Naive B cell (primary cell): ENCODE measurements at regions not wholly inside any gene's neighbourhood (a gene's known extent, or its start where the extent isn't known, plus 50 kb on each side); places are given as distances from the start of the nearest gene placed in this dataset.

Source experiments
- ATAC-seq, 2 donors: fragments of 150-1000 bp; cut with Tn5 transposase; 2 replicates each; pipeline ENCODE4 v1.10.0; 2021; ENCODE audit warnings: low read depth in 2 of 2, mild to moderate bottlenecking in 2 of 2, moderate library complexity in 2 of 2
- DNase-seq: peaks from one replicate; pipeline ENCODE4 v3.0.0; 2022
- H3K27ac Mint-ChIP-seq, 6 donors: one replicate each; pipeline ENCODE4 v1.8.0; 2020 to 2022; ENCODE audit warnings: mild to moderate bottlenecking in 6 of 6, mixed read lengths in 6 of 6, moderate library complexity in 5 of 6, inconsistent platforms in 2 of 6
- H3K27me3 Mint-ChIP-seq, 3 donors: one replicate each; pipeline ENCODE4 v1.8.0; 2021 to 2022; ENCODE audit warnings: mixed read lengths in 3 of 3, mild to moderate bottlenecking in 1 of 3
- H3K36me3 Mint-ChIP-seq, 2 donors: one replicate each; pipeline ENCODE4 v1.8.0; 2020 to 2022; ENCODE audit warnings: mixed read lengths in 2 of 2, inconsistent platforms in 1 of 2, mild to moderate bottlenecking in 1 of 2
- H3K4me1 Mint-ChIP-seq, 3 donors: one replicate each; pipeline ENCODE4 v1.8.0; 2020 to 2022; ENCODE audit warnings: mixed read lengths in 3 of 3, inconsistent platforms in 1 of 3, mild to moderate bottlenecking in 1 of 3, moderate library complexity in 1 of 3
- H3K4me3 Mint-ChIP-seq, 8 donors: one replicate each; pipeline ENCODE4 v1.8.0; 2020 to 2022; ENCODE audit warnings: mild to moderate bottlenecking in 8 of 8, mixed read lengths in 8 of 8, moderate library complexity in 8 of 8, inconsistent platforms in 2 of 8
- H3K9me3 Mint-ChIP-seq, 7 donors: one replicate each; pipeline ENCODE4 v1.8.0; 2020 to 2022; ENCODE audit warnings: mixed read lengths in 7 of 7, mild to moderate bottlenecking in 5 of 7, inconsistent platforms in 2 of 7, moderate library complexity in 1 of 7

DNA sequence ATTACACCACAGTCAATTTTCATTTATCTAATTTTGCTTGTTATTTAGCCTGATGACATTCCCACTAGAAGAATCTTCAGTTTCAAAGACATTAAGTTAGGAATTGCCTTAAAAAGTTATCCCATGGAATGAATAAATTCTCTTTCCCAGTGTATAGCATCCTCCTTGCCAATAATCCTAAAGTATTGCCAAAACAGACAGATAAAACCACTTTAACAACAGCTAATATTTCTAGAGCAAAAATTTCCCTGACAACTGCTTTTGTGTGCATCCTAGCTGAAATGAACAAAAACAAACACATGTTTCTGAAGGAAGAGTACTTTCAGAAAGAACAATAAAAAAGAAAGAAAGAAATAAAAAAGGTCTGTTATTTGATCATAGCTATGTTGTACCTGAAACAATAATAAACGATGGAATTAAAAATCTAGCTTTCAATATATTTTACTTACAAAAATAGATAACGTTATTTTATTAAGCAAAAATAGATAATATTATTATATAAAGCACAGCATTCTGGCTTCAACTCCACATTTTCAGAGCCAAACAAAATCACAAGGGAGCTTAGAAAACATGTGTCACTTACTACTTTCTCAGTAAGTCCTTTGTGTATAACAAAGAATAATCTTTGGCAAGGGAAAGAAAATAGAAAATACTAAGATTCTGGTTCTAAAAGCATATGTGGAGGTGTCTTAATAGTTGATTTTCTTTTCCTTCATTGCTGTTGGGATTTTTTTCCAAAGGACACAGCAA lies 939.0 kb upstream of the CRIM1 start:
- no peaks in the 10 kb centered on the region for H3K36me3 Mint-ChIP-seq
- no peak overlapping the region for H3K4me3 Mint-ChIP-seq
- no peaks in the 10 kb centered on the region for H3K27me3 Mint-ChIP-seq
- no peaks in the 10 kb centered on the region for H3K4me1 Mint-ChIP-seq
- ATAC-seq (no peak), DNase-seq (no peak)
- H3K27ac Mint-ChIP-seq: no peak overlapping the region
- peaks cover 0 to 6% (median 0%) of the 10 kb centered on the region in 7 donors for H3K9me3 Mint-ChIP-seq

DNA sequence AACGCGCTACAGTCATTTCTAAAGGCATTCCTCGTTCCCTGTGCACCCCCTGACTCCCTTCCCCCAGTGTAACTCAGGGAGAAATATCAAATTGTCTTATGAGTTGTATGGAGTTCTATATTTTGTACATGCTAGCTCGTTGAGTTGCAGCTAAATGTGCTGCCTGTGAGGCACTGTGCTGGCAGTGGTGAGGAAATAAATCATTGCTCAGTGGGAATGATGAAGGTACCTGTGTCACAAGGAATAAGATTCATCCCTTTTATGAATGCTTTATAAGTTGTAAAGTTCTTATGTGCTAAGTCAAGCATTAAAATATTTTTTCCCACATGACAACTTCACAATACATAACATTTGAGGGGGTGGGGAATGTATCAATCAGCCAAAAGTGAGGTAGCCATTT lies 939.6 kb upstream of the CRIM1 start:
- H3K4me3 Mint-ChIP-seq: no peak overlapping the region
- H3K4me1 Mint-ChIP-seq: no peaks in the 10 kb centered on the region
- H3K27me3 Mint-ChIP-seq: no peaks in the 10 kb centered on the region
- ATAC-seq (no peak), DNase-seq (no peak)
- no peak overlapping the region for H3K27ac Mint-ChIP-seq
- peaks cover 0 to 5% (median 0%) of the 10 kb centered on the region in 7 donors for H3K9me3 Mint-ChIP-seq
- no peaks in the 10 kb centered on the region for H3K36me3 Mint-ChIP-seq

DNA sequence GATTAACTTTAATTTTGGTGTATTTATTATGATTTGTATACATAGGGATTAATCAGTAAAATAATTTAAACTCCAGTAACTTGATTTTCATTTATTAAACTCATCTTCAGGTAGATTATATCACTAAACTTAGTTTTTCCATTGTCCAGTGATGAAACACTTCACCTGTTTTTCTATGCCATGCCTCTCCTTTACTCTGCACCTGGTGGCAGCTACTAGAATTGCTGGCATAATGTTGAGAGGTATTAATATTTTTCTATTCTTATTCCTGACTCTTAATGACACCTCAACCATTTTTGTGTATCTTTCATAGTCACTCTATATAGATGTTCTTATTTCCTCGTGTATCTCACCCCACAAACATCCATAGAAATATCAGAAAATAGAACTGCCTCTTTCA lies 940.3 kb upstream of the CRIM1 start:
- Mint-ChIP-seq H3K27ac (no peak overlapping the region), H3K36me3 (no peaks in the 10 kb centered on the region), H3K9me3 (peaks cover 0 to 3% (median 0%) of the 10 kb centered on the region in 7 donors), H3K27me3 (no peaks in the 10 kb centered on the region), H3K4me3 (no peak overlapping the region), H3K4me1 (no peaks in the 10 kb centered on the region)
- no peak for DNase-seq
- no peak for ATAC-seq

DNA sequence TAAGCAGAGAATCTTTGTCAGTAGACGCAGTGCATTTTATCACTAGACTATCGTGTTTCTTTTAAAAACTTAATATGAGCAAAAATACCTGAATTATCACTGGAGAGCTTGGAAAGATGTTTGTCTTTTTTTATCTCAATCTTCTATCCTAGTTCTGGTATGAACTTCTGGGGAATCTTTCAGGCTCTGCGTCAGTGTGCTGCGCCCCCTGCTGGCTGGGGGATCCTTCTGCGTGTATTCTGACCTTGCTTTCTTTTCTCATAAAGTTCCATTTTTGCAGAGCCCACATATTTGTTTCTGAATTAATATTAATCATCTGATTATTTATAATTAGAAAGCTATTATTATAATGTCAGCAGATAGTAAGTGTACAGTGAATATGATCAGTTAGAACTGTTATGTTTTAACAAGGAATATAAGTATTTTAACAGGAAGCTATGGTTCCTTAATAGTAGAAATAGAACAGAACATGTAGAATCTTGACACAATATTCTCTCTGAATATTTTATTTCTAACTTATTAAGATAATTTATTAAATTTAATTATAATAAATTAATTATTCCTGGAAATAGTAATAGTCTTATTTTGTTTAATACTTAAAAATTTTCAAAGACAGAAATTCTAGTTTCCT lies 945.0 kb upstream of the CRIM1 start:
- no peak overlapping the region for H3K4me3 Mint-ChIP-seq

DNA sequence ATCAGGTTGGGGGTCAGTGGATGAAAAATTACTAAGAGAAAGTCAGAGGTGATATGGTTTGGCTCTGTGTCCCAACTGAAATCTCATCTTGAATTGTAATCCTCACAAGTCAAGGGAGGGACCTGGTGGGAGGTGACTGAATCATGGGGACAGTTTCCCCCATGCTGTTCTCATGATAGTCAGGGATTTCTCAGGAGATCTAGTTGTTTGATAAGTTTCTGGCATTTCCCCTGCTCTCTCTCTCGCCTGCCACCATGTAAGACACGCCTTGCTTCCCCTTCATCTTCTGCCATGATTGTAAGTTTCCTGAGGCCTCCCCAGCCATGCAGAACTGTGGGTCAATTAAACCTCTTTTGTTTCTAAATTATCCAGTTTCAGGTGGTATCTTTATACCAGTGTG lies 945.8 kb upstream of the CRIM1 start:
- H3K4me3 Mint-ChIP-seq: no peak overlapping the region
- H3K27me3 Mint-ChIP-seq: no peaks in the 10 kb centered on the region
- ATAC-seq (no peak), DNase-seq (no peak)
- H3K36me3 Mint-ChIP-seq: no peaks in the 10 kb centered on the region
- H3K4me1 Mint-ChIP-seq: no peaks in the 10 kb centered on the region
- H3K9me3 Mint-ChIP-seq: no peaks in the 10 kb centered on the region
- H3K27ac Mint-ChIP-seq: no peak overlapping the region

More for the DNA sequence above, 945.0 kb upstream of the CRIM1 start:
- Mint-ChIP-seq H3K9me3 (no peaks in the 10 kb centered on the region), H3K36me3 (no peaks in the 10 kb centered on the region), H3K27me3 (no peaks in the 10 kb centered on the region), H3K4me1 (no peaks in the 10 kb centered on the region), H3K27ac (no peak overlapping the region)
- ATAC-seq (no peak), DNase-seq (no peak)

DNA sequence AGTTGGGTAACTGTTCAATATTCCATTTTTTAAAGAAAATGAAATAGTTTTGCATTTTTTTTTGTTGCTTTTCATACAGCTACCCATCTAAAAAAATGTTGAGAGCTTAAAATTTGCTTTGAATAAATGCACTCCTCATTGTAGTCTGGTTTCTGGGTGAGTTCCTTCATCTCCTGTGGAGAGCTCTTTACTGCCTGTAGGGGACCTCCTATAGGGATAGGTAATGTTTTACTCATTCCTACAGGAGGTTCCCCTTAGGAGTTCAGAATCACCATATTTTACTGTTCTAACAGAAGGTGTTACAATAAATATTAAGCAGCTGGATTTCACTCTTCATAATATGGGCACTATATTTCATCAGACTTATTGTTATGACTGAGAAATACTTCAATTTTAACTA lies 947.3 kb upstream of the CRIM1 start:
- Mint-ChIP-seq H3K27ac (no peak overlapping the region), H3K9me3 (no peaks in the 10 kb centered on the region), H3K36me3 (no peaks in the 10 kb centered on the region), H3K4me1 (no peaks in the 10 kb centered on the region), H3K27me3 (no peaks in the 10 kb centered on the region), H3K4me3 (no peak overlapping the region)
- no peak for DNase-seq
- ATAC-seq: no peak

DNA sequence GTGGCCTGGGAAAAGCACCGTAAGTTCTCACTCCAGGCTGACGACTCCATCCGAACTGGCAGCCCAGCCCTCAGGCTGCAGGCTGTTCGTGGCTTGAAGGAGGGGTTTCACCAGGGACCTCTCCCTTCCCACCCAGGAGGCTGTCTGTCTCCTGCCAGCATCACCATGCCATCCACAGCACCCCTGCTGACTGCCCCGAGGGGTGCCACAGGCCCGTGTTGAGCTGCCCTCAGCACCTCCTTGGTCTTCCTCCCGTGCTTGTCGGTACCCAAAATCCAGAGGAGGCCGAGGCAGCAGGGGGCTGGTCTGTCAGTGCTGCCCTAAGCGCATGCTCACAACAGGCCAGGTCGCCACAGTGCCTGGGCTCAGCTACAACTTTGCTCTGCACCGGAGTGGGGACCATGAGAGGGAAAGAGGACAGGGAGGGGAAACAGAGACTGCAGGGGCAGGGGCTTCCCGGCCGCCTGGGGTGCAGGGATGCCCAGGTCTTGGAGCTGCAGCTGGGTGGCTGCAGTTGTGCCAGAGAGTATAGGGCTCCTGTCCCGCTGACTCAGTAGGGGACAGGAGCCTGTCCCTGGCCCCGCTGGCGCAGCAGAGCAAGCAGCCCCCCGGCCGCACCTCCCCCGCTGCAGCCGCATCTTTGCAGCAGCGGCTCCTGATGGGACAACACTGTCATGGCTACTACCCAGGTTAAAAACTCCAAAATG lies 963.7 kb upstream of the CRIM1 start:
- Mint-ChIP-seq H3K36me3 (peaks cover 0 to 3% of the 10 kb centered on the region in 2 donors), H3K9me3 (peaks cover 0 to 7% (median 0%) of the 10 kb centered on the region in 7 donors), H3K27me3 (no peaks in the 10 kb centered on the region), H3K27ac (no peak overlapping the region), H3K4me1 (no peaks in the 10 kb centered on the region), H3K4me3 (no peak overlapping the region)
- DNase-seq (no peak), ATAC-seq (no peak)

DNA sequence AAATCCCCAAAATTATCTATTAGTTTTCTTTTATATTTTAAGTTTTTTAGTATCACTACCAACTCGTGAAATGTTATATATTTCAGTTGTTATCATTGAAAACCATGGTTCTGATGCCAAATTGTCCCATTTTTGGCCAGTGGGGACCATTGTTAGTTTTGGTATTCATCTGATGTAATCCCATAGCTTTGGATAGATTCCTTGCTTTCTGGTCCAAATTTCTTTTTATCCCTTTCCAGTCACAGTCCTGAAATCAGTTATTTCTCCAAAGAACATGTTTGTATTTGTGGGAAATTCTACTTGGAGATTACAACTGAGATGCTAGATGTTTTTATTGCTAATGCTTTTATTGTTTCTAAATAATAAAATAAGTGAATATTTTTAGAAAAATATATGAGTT lies 976.8 kb upstream of the CRIM1 start:
- ATAC-seq (no peak), DNase-seq (no peak)
- no peaks in the 10 kb centered on the region for H3K27me3 Mint-ChIP-seq
- no peak overlapping the region for H3K27ac Mint-ChIP-seq
- no peaks in the 10 kb centered on the region for H3K4me1 Mint-ChIP-seq
- H3K4me3 Mint-ChIP-seq: no peak overlapping the region
- H3K36me3 Mint-ChIP-seq: no peaks in the 10 kb centered on the region
- no peaks in the 10 kb centered on the region for H3K9me3 Mint-ChIP-seq

DNA sequence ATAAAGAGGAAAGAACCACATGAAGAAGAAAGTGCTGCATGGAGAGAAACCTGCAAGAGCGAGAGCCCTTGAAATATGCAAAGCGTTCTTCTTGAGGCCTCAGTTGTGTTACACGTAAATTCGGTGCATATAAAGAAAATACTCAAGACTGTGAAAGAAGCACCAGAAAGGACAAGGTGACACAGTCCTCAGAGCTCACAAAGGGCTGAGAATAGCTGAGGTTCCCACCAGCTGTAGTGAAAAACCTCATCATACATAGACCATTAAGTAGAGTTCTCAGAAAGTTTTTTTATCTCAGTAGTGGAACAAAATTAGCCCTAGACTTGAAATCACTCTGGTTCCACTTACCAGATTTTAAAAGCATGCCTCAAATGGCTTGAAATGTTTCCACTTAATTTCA lies 980.7 kb upstream of the CRIM1 start:
- Mint-ChIP-seq H3K27ac (no peak overlapping the region), H3K9me3 (peaks cover 0 to 4% (median 0%) of the 10 kb centered on the region in 7 donors), H3K27me3 (no peaks in the 10 kb centered on the region), H3K36me3 (no peaks in the 10 kb centered on the region), H3K4me1 (no peaks in the 10 kb centered on the region), H3K4me3 (no peak overlapping the region)
- ATAC-seq: no peak
- DNase-seq: no peak

DNA sequence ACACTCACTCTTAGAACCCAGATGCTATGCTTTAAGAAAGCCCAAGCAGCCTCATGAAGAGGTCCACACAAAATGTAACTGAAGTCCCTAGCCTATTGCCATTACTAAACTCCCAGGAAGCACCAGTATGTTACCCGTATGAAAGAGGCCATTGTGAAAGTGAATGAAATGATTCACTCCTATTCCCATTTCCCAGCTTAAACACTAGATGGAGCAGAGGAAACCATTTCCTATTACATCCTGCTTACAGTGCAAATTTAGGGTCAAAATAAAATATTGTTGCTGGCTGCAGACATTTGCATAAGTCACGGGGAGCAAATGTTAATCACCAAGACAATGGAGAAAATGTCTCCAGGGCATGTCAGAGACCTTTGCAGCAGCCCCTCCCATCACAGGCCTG lies 989.7 kb upstream of the CRIM1 start:
- Mint-ChIP-seq H3K27ac (no peak overlapping the region), H3K27me3 (no peaks in the 10 kb centered on the region), H3K9me3 (peaks cover 0 to 4% (median 0%) of the 10 kb centered on the region in 7 donors), H3K36me3 (no peaks in the 10 kb centered on the region), H3K4me1 (no peaks in the 10 kb centered on the region), H3K4me3 (peak overlapping the region in 1 of 8 donors; percentile 36)
- ATAC-seq: no peak
- no peak for DNase-seq

DNA sequence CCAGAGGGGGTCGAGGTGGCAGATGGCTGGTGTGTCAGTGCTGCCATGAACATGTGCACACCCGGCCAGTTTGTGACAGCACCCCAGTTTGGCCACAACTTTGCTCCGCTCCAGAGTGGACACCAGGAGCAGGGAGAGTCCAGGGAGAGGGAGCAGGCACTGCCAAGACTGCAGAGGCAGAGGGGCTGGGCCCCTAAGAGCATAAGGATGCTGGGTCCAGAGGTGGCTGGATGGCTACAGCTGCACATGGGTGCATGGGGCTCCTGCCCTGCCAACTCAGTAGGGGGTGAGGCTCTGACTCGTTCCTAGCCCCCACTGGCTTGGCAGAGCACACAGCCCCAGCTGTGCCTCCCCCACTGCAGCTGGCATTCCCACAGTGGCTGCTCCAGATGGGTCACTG lies 999.2 kb upstream of the CRIM1 start:
- no peaks in the 10 kb centered on the region for H3K4me1 Mint-ChIP-seq
- ATAC-seq: no peak
- H3K9me3 Mint-ChIP-seq: peaks cover 0 to 11% (median 6%) of the 10 kb centered on the region in 7 donors

DNA sequence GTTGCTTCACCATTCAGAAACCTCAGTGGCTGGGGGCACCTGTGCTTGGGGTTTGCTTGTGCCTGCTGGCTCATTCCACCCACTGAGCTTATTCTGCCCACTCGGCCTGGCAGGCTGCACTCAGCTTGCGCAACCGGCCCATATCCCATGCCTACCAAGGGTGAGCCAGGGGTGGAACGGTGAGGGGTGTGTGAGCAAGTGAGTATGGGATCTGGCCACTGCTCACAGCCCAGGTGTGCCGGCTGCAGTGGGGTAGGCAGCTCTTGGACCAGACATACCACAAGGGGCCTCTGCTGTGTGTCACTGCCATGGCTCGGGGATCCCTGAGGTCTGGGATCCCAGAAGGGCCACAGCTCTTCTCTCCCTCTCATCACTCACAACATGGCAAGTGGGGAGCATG lies 1000.5 kb upstream of the CRIM1 start:
- peaks cover 0 to 9% (median 6%) of the 10 kb centered on the region in 7 donors for H3K9me3 Mint-ChIP-seq
- H3K27ac Mint-ChIP-seq: peak overlapping the region in 1 of 6 donors; percentile 63
- ATAC-seq (no peak), DNase-seq (no peak)
- H3K36me3 Mint-ChIP-seq: no peaks in the 10 kb centered on the region
- no peaks in the 10 kb centered on the region for H3K4me1 Mint-ChIP-seq
- H3K4me3 Mint-ChIP-seq: no peak overlapping the region
- H3K27me3 Mint-ChIP-seq: no peaks in the 10 kb centered on the region

More for the DNA sequence above, 999.2 kb upstream of the CRIM1 start:
- Mint-ChIP-seq H3K27me3 (no peaks in the 10 kb centered on the region), H3K27ac (no peak overlapping the region), H3K4me3 (no peak overlapping the region), H3K36me3 (no peaks in the 10 kb centered on the region)
- no peak for DNase-seq

DNA sequence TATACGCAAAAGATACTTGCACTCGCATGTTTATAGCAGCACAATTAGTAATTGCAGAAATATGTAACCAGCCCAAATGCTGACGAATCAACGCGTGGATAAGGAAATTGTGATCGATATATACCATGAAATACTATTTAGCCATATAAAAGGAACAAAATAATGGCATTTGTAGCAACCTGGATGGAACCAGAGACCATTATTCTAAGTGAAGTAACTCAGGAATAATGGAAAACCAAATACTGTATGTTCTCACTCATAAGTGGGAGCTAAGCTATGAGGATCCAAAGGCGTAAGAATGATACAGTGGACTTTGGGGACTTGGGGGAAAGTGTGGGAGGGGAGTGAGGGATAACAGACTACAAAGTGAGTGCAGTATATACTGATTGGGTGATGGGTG lies 1008.0 kb upstream of the CRIM1 start:
- H3K4me3 Mint-ChIP-seq: no peak overlapping the region
- no peak for DNase-seq
- peaks cover 0 to 3% (median 0%) of the 10 kb centered on the region in 7 donors for H3K9me3 Mint-ChIP-seq
- ATAC-seq: no peak
- no peak overlapping the region for H3K27ac Mint-ChIP-seq
- no peaks in the 10 kb centered on the region for H3K27me3 Mint-ChIP-seq
- H3K4me1 Mint-ChIP-seq: no peaks in the 10 kb centered on the region
- no peaks in the 10 kb centered on the region for H3K36me3 Mint-ChIP-seq

DNA sequence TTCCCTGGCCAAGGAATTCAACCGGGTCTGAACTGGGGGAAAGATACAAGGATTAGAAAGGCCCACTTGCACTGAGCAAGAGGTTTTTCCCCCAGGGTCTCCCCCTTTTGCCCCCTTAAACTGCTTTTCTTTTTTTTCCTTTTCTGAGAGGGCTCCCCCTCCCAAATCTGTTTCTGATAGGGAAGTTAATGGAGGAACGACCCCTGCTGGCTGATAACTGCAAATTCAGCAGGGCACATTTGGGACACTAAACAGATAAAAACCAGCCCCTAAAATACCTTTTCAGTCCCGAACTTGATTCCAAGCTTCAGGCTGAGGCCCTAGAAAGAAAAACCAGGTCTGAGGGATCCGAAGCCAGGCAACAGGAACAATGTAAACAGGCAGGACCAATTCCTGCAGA lies 1012.4 kb upstream of the CRIM1 start:
- no peaks in the 10 kb centered on the region for H3K36me3 Mint-ChIP-seq
- ATAC-seq: no peak
- no peak overlapping the region for H3K4me3 Mint-ChIP-seq

More for the DNA sequence above, 1012.4 kb upstream of the CRIM1 start:
- Mint-ChIP-seq H3K4me1 (no peaks in the 10 kb centered on the region), H3K27ac (no peak overlapping the region), H3K27me3 (no peaks in the 10 kb centered on the region), H3K9me3 (peaks cover 0 to 6% (median 3%) of the 10 kb centered on the region in 7 donors)
- DNase-seq: no peak
